Fibroblast of pulmonary artery (primary cell): ENCODE measurements at regions not wholly inside any gene's neighbourhood (a gene's known extent, or its start where the extent isn't known, plus 50 kb on each side); places are given as distances from the start of the nearest gene placed in this dataset.
"Not testable (repeated sequence)": the region's sequence is repeated elsewhere in the genome, so short reads cannot be mapped to it uniquely, and the experiment has no call there.

Source experiments
- DNase-seq: peaks from one replicate; pipeline ENCODE4 v3.0.0-alpha.2; 2010; ENCODE audit warnings: low read depth
- H3K4me3 ChIP-seq: replicated peaks from 2 replicates; pipeline ENCODE4 v1.5.1; 2011; ENCODE audit warnings: low read depth, mild to moderate bottlenecking, control low read depth, low read length, moderate library complexity
- TF ChIP-seq, protein P1 (sequence below): IDR thresholded peaks from 2 replicates; pipeline ENCODE4 v1.5.1; 2011; ENCODE audit warnings: mild to moderate bottlenecking, control low read depth, low read length, inconsistent platforms; ENCODE audit errors: missing control alignments

GRCh38 chr14:45947830-45948229 lies 694.8 kb upstream of the MIS18BP1 start:
- no peak for DNase-seq
- no peak overlapping the region for H3K4me3 ChIP-seq
- TF ChIP-seq, protein P1, sequence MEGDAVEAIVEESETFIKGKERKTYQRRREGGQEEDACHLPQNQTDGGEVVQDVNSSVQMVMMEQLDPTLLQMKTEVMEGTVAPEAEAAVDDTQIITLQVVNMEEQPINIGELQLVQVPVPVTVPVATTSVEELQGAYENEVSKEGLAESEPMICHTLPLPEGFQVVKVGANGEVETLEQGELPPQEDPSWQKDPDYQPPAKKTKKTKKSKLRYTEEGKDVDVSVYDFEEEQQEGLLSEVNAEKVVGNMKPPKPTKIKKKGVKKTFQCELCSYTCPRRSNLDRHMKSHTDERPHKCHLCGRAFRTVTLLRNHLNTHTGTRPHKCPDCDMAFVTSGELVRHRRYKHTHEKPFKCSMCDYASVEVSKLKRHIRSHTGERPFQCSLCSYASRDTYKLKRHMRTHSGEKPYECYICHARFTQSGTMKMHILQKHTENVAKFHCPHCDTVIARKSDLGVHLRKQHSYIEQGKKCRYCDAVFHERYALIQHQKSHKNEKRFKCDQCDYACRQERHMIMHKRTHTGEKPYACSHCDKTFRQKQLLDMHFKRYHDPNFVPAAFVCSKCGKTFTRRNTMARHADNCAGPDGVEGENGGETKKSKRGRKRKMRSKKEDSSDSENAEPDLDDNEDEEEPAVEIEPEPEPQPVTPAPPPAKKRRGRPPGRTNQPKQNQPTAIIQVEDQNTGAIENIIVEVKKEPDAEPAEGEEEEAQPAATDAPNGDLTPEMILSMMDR = no peak

GRCh38 chr14:45946251-45946650 lies 693.2 kb upstream of the MIS18BP1 start:
- no peak overlapping the region for H3K4me3 ChIP-seq
- no peak for DNase-seq
- TF ChIP-seq, protein P1 = no peak

- DNase-seq = no peak
- TF ChIP-seq, protein P1 = no peak
- no peak overlapping the region for H3K4me3 ChIP-seq
Measured at GRCh38 chr14:45940318-45940717, 687.3 kb upstream of the MIS18BP1 start.

GRCh38 chr14:45939572-45939971 lies 686.6 kb upstream of the MIS18BP1 start:
- no peak overlapping the region for H3K4me3 ChIP-seq
- TF ChIP-seq, protein P1 = no peak
- no peak for DNase-seq

GRCh38 chr14:45919995-45920394 lies 667.0 kb upstream of the MIS18BP1 start:
- not testable (repeated sequence) for DNase-seq, H3K4me3 ChIP-seq

DNA sequence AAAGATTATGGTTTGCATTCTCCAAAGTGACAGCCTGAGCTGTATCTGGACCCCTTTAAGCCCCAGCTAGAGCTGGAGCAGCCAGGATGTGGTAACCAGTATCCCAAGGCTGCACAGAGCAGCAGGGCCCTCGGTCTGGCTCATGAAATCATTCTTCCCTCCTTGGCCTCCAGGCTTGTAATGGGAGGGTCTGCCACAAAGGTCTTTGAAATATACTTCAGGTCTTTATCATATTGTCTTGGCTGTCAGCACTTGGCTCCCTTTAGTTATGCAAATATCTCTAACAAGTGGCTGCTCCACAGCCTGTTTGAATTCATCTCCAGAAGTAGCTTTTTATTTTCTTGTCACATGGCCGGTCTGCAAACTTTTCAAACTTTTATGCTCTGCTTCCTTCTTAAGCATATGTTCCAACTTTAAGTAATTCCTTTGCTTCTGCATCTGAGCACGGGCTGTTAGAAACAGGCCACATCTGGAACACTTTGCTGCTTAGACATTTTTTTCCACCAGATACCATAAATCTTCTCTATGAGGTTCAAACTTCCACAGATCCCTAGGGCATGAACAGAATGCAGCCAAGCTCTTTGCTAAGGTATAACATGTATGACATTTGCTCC lies 663.4 kb upstream of the MIS18BP1 start:
- H3K4me3 ChIP-seq = no peak overlapping the region
- TF ChIP-seq, protein P1 = no peak
- DNase-seq = no peak

DNA sequence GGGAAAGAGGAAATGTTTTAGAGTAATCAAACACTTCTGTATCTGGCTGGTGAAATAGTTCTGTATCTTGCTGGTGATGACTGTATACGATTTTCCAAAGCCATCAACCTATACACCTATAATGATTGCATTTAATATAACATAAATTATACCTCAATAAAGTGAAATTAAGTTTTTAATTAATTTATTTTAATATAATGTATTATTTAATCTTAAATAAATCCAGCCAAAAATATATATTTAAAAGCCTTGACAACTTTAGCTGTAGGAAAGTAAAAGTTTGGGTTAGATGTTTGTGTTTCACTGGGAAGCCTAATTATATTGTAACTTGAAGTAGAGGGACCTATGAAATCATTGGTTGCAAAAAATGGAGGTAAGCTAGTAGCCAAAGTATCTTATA lies 654.8 kb upstream of the MIS18BP1 start:
- no peak overlapping the region for H3K4me3 ChIP-seq
- TF ChIP-seq, protein P1 = no peak

More for the DNA sequence above, 654.8 kb upstream of the MIS18BP1 start:
- DNase-seq = no peak
